Ectodermal cell (in vitro differentiated cells): ENCODE measurements at regions not wholly inside any gene's neighbourhood (a gene's known extent, or its start where the extent isn't known, plus 50 kb on each side); places are given as distances from the start of the nearest gene placed in this dataset.

Experiments
- H3K27ac ChIP-seq: 2 replicates; pipeline ENCODE4 v1.7.0; 2013; ENCODE audit warnings: mild to moderate bottlenecking, low read depth, low read length; ENCODE audit not compliant: insufficient read depth, poor library complexity, severe bottlenecking
- H3K27me3 ChIP-seq: 2 replicates; pipeline ENCODE4 v1.7.0; 2013; ENCODE audit warnings: mild to moderate bottlenecking, low read length; ENCODE audit not compliant: insufficient read depth, control insufficient read depth, poor library complexity, severe bottlenecking
- H3K36me3 ChIP-seq: one replicate; pipeline ENCODE4 v1.7.0; 2013; ENCODE audit warnings: low read length; ENCODE audit not compliant: control insufficient read depth, insufficient read depth
- H3K4me1 ChIP-seq: one replicate; pipeline ENCODE4 v1.7.0; 2013; ENCODE audit warnings: low read length; ENCODE audit not compliant: control insufficient read depth, insufficient read depth
- H3K4me3 ChIP-seq: 2 replicates; pipeline ENCODE4 v1.7.0; 2013; ENCODE audit warnings: low read depth, low read length, control low read depth; ENCODE audit not compliant: insufficient read depth
- H3K9me3 ChIP-seq: 2 replicates; pipeline ENCODE4 v1.7.0; 2013; ENCODE audit warnings: mild to moderate bottlenecking, low read length, moderate library complexity; ENCODE audit not compliant: control insufficient read depth
- WGBS, 2 experiments: methylation state at CpG; one replicate each; pipeline ENCODE4 v1.1.7; 2013; ENCODE audit warnings: missing lambda C conversion rate in 2 of 2; 5-methylcytosine and 5-hydroxymethylcytosine counted together

DNA sequence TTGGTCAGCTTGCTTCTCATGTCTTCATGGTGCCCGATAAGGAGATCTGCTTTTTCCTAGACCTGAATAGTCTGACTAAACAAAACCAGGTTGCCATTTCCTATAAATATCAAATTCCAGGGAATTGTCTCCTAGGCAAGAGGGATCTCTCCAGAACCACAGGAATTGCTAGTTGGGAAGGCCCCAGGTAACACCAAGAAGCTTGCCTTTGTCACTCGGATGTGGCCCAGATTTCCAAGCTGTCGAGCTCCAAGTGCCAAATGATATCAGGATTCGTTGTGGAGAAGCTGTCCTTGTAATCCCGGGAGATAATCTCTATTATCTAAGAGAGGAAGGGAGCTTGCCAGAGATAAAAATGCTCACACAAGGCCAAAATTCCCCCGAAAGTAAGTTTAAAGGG is 1288.5 kb upstream of the AUTS2 start:
- Histone ChIP-seq H3K36me3 (no peaks in the 10 kb centered on the region), H3K4me3 (no peak overlapping the region), H3K27ac (no peak overlapping the region), H3K4me1 (no peaks in the 10 kb centered on the region), H3K9me3 (no peaks in the 10 kb centered on the region), H3K27me3 (no peaks in the 10 kb centered on the region)
- WGBS, 2 experiments: 91 to 95% methylated on average over 6 of the region's 6 CpGs

DNA sequence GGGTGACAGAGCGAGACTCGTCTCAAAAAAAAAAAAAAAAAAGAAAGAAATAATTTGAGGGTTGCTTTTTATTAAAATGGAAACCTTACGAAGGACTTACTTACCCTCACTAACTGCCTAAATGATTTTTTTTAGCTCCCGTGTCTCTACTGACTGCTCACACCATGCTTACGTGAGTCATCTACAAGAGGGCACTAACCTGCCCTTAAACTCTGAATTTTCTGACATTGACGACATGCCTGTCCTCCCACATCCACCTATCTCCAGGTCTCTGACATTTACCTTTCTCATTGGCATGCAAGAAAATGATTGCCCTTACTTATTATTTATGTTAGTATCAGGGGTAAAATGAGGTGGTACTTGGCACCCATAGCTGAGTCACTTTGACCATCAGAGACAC is 1286.3 kb upstream of the AUTS2 start:
- Histone ChIP-seq H3K4me1 (no peaks in the 10 kb centered on the region), H3K27ac (no peak overlapping the region), H3K36me3 (no peaks in the 10 kb centered on the region), H3K4me3 (no peak overlapping the region), H3K9me3 (no peaks in the 10 kb centered on the region), H3K27me3 (no peaks in the 10 kb centered on the region)
- 91 to 96% methylated on average over 4 to 6 of the region's 6 CpGs for WGBS, 2 experiments

DNA sequence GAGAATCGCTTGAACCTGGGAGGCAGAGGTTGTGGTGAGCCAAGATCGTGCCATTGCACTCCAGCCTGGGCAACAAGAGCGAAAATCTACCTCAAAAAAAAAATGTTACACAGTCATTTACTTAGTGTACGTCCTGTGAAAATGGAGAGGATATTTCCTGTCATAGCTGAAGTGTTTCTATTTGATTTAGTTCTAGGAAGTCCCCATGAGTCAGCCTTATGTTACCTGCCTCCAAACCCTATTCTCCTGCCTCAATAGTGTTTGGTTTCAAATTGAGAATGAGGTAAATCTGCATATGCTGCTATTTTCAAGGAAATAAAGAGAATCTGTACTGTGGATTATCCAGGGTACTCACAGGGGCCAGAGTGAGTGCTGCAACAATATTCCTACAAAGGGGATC is 1284.5 kb upstream of the AUTS2 start:
- no peaks in the 10 kb centered on the region for H3K9me3 ChIP-seq
- H3K27ac ChIP-seq: no peak overlapping the region
- no peak overlapping the region for H3K4me3 ChIP-seq
- no peaks in the 10 kb centered on the region for H3K36me3 ChIP-seq
- H3K4me1 ChIP-seq: no peaks in the 10 kb centered on the region
- 88 to 89% methylated on average over 2 to 4 of the region's 4 CpGs for WGBS, 2 experiments
- no peaks in the 10 kb centered on the region for H3K27me3 ChIP-seq

GRCh38 chr7:68314208-68314607 is 1284.1 kb upstream of the AUTS2 start:
- Histone ChIP-seq H3K27me3 (no peaks in the 10 kb centered on the region), H3K27ac (no peak overlapping the region), H3K9me3 (no peaks in the 10 kb centered on the region), H3K36me3 (no peaks in the 10 kb centered on the region), H3K4me3 (no peak overlapping the region), H3K4me1 (no peaks in the 10 kb centered on the region)
- 75 to 80% methylated on average over 8 of the region's 8 CpGs for WGBS, 2 experiments

DNA sequence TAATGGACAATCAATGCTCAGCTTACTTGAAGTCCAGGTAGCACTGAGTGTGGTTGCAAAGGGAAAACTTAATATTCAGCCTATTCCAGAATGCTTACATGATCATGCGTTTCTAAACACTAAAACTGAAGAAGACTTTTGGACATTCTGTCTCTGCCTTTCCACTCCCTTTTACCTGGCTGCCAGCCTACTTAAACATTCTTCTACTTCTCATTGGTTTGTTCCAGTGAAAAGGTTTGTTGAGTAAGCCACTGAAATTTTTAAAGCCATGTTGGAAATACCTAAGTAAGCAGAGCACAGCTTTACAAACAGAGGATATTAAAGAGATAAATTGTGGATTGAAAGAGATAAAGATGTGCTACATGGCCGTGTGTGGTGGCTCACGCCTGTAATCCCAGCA is 1280.8 kb upstream of the AUTS2 start:
- H3K4me3 ChIP-seq: no peak overlapping the region
- whole genome bisulfite sequencing, 2 experiments: 90 to 93% methylated on average over 3 of the region's 3 CpGs
- H3K36me3 ChIP-seq: no peaks in the 10 kb centered on the region
- H3K27me3 ChIP-seq: no peaks in the 10 kb centered on the region
- peaks cover 3% of the 10 kb centered on the region for H3K4me1 ChIP-seq
- no peaks in the 10 kb centered on the region for H3K9me3 ChIP-seq
- no peak overlapping the region for H3K27ac ChIP-seq

DNA sequence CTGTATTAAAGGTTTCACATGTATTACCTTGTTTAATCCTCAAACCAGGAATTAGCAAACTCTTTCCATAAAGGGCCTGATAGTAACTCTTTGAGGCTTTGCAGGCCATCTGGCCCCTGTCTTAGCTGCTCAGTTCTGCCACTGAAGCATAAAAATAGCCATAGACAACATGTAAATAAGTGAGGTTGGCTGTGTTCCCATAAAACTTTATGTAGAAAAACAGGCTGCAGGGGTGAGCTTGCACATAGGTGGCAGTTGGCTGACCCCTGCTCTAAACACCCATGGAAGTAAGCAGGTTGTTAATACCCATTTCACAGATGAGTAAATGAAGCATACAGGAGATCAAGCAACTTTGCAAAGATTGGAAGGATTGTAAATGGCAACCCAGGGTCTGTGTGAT is 1279.2 kb upstream of the AUTS2 start:
- H3K36me3 ChIP-seq: no peaks in the 10 kb centered on the region
- H3K9me3 ChIP-seq: no peaks in the 10 kb centered on the region
- H3K4me3 ChIP-seq: no peak overlapping the region
- no peak overlapping the region for H3K27ac ChIP-seq
- no peaks in the 10 kb centered on the region for H3K27me3 ChIP-seq
- peaks cover 3% of the 10 kb centered on the region for H3K4me1 ChIP-seq

GRCh38 chr7:68321076-68321639 is 1277.1 kb upstream of the AUTS2 start:
- H3K27me3 ChIP-seq: no peaks in the 10 kb centered on the region
- peaks cover 3% of the 10 kb centered on the region for H3K4me1 ChIP-seq
- H3K9me3 ChIP-seq: no peaks in the 10 kb centered on the region
- H3K27ac ChIP-seq: no peak overlapping the region
- no peaks in the 10 kb centered on the region for H3K36me3 ChIP-seq
- WGBS, 2 experiments: 61 to 66% methylated on average over 4 of the region's 4 CpGs
- no peak overlapping the region for H3K4me3 ChIP-seq

GRCh38 chr7:68321776-68322496 is 1276.3 kb upstream of the AUTS2 start:
- Histone ChIP-seq H3K4me1 (peaks cover 3% of the 10 kb centered on the region), H3K9me3 (no peaks in the 10 kb centered on the region), H3K4me3 (no peak overlapping the region), H3K27me3 (no peaks in the 10 kb centered on the region), H3K36me3 (no peaks in the 10 kb centered on the region), H3K27ac (no peak overlapping the region)
- 90 to 94% methylated on average over 5 of the region's 5 CpGs for whole genome bisulfite sequencing, 2 experiments

- no peak overlapping the region for H3K27ac ChIP-seq
- whole genome bisulfite sequencing, 2 experiments: 96 to 97% methylated on average over 5 of the region's 6 CpGs
- no peak overlapping the region for H3K4me3 ChIP-seq
- no peaks in the 10 kb centered on the region for H3K36me3 ChIP-seq
- no peaks in the 10 kb centered on the region for H3K9me3 ChIP-seq
- peaks cover 3% of the 10 kb centered on the region for H3K4me1 ChIP-seq
- H3K27me3 ChIP-seq: no peaks in the 10 kb centered on the region
Measured at GRCh38 chr7:68324621-68325020, 1273.7 kb upstream of the AUTS2 start.

GRCh38 chr7:68334216-68334615 is 1264.1 kb upstream of the AUTS2 start:
- 89 to 98% methylated on average over 3 of the region's 3 CpGs for WGBS, 2 experiments
- Histone ChIP-seq H3K36me3 (no peaks in the 10 kb centered on the region), H3K9me3 (no peaks in the 10 kb centered on the region), H3K4me1 (no peaks in the 10 kb centered on the region), H3K4me3 (no peak overlapping the region), H3K27ac (peak overlapping the region; percentile 19), H3K27me3 (no peaks in the 10 kb centered on the region)
